HG02884 (cell line): ENCODE measurements at regions not wholly inside any gene's neighbourhood (a gene's known extent, or its start where the extent isn't known, plus 50 kb on each side); places are given as distances from the start of the nearest gene placed in this dataset.

Experiments used
- ATAC-seq: cut with Tn5 transposase; IDR thresholded peaks from one replicate; pipeline ENCODE4 v1.9.1; 2021; ENCODE audit warnings: mild to moderate bottlenecking, moderate library complexity; ENCODE audit not compliant: unreplicated experiment

GRCh38 chr10:110355141-110355831 is 50.6 kb upstream of the SMNDC1 start:
- peak; percentile 31 for ATAC-seq

- peak; percentile 16 for ATAC-seq
Observed at GRCh38 chr10:110355922-110356627, 51.4 kb upstream of the SMNDC1 start.

- peak; percentile 79 for ATAC-seq
Observed at GRCh38 chr10:110356628-110357245, 52.0 kb upstream of the SMNDC1 start.

- peak; percentile 18 for ATAC-seq
Observed at GRCh38 chr10:110357252-110357780, 52.6 kb upstream of the SMNDC1 start.

GRCh38 chr10:110357871-110358270 is 53.2 kb upstream of the SMNDC1 start:
- ATAC-seq, result no peak

- ATAC-seq, result no peak
Observed at GRCh38 chr10:110358278-110358677, 53.6 kb upstream of the SMNDC1 start.

- no peak for ATAC-seq
Observed at GRCh38 chr10:110358869-110359629, 54.3 kb upstream of the SMNDC1 start.

GRCh38 chr10:110360857-110361474 is 56.2 kb upstream of the SMNDC1 start:
- no peak for ATAC-seq

- peak; percentile 32 for ATAC-seq
Observed at GRCh38 chr10:110361800-110362456, 57.2 kb upstream of the SMNDC1 start.

- no peak for ATAC-seq
Observed at GRCh38 chr10:110363572-110364411, 59.1 kb upstream of the SMNDC1 start.

- ATAC-seq, result no peak
Observed at GRCh38 chr10:110364531-110364937, 59.8 kb upstream of the SMNDC1 start.

- no peak for ATAC-seq
Observed at GRCh38 chr10:110365356-110366143, 60.8 kb upstream of the SMNDC1 start.

GRCh38 chr10:110366635-110367034 is 61.9 kb upstream of the SMNDC1 start:
- no peak for ATAC-seq

- no peak for ATAC-seq
Observed at GRCh38 chr10:110368002-110368401, 63.3 kb upstream of the SMNDC1 start.

- no peak for ATAC-seq
Observed at GRCh38 chr10:110368556-110368955, 63.8 kb upstream of the SMNDC1 start.

- no peak for ATAC-seq
Observed at GRCh38 chr10:110370006-110370405, 65.3 kb upstream of the SMNDC1 start.

GRCh38 chr10:110372656-110373055 is 67.9 kb upstream of the SMNDC1 start:
- ATAC-seq, result no peak

GRCh38 chr10:110373059-110373458 is 68.3 kb upstream of the SMNDC1 start:
- ATAC-seq, result no peak
